A204.1 (cell line): ENCODE measurements at regions not wholly inside any gene's neighbourhood (a gene's known extent, or its start where the extent isn't known, plus 50 kb on each side); places are given as distances from the start of the nearest gene placed in this dataset.
A peak's percentile ranks its signal among the peaks of the same experiment; 100 is the strongest.
"Not testable (repeated sequence)": the region's sequence is repeated elsewhere in the genome, so short reads cannot be mapped to it uniquely, and the experiment has no call there.

ENCODE experiments used
- FAIRE-seq: peaks from 2 replicates; lab custom pipeline; 2012; peaks lifted over from hg19 to GRCh38; lab: Jason Lieb, UNC

DNA sequence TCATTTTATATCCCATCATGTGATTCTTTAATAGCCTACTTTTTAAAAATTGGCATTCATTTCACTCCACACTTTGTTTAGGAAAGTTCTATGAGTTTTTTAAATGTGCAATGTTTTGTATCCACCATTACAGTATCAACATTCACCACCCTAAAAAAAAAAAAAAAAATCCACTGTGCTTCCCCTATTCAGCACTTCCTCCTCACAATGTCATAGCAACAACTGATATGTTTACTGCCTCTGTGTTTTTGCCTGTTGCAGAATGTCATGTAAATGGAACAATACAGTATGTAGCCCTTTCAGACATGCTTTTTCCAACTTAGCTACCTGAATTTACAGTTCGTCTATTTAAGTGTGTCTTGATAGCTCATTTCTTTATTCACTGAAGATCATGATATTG lies 754.2 kb downstream of the FAM181B start:
- FAIRE-seq, result no peak

DNA sequence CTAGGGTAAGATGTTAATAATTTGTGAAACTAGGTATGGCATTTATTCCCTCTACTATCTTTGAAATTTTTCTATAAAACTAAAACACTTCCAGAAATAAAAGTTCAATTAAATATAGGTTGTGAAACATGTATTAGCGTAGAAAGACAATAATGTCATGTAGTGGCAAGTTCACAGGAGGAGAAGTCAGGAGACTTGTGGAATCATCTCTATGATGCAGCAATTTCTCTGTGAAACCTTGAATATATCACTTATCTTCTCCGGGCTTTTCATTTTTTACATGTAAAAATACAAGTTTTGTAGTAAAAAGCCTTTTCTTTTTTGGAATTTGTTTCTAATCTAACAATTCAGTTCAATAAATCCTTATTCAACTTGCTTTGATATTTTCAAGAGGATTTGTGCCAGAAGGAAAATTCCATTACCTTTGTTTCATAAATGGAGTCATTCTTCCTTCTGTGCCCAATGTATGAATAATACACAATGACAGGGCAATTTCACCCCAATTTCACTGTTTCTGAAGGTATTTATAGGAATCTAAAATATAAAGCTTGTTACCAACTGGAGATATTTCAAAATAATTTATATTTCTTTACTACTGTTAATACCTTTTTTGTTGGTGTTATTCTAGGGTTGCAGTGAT lies 758.3 kb downstream of the FAM181B start:
- FAIRE-seq, result no peak

DNA sequence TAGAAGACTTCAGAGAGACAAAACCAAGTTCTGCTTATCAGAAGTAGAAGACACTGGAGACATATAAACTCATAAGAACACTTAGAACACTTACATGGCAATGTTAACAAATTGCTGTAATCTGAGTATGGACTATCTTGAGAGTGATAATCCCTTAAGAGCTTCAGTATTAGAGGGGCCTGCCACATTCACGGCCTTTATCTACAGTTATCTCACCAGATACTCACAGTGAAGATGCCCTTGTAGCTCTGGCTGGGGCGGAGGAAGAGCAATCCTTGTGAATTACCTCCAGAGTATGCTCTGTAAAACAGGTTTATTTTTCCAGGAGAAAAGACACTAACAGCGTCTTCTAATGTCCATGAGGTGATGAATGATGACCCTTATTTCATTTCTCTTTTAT lies 762.8 kb downstream of the FAM181B start:
- FAIRE-seq, result no peak

DNA sequence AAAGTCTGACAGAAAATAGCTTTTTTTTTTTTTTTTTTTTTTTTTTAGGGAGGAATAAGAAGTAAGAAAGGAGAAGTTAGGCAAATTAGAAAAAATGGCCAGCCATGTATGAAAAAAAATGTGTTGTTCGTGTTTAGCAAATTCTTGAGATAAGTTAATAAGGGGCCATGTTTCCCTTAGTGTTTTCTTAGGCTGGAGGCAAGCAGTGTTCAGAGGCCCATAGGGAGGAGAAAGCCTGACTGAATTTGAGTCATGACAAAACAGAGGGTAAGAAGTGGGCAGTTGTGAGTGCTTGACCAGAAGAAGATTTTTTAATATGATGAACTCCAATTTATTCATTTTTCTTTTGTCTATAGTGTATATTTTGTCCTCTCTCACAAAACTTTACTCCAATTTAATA lies 766.4 kb downstream of the FAM181B start:
- no peak for FAIRE-seq

DNA sequence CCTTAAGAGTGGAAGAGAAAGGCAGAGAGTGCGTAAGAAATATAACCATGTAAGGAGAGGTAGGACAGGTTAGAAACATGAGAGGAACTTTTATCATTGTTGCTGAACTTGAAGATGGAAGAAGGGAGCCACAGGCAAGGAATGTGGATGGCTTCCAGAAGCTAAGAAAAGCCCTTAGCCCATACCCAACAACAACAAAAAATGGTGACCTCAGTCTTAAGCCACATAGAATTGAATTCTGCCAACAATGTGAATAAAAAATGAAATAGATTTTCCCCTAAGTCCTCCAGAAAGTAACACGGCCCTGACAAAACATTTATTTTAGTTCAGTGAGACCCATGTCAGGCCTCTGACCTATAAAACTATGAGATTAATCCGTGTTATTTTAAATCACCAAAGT lies 767.3 kb downstream of the FAM181B start:
- FAIRE-seq, result no peak

DNA sequence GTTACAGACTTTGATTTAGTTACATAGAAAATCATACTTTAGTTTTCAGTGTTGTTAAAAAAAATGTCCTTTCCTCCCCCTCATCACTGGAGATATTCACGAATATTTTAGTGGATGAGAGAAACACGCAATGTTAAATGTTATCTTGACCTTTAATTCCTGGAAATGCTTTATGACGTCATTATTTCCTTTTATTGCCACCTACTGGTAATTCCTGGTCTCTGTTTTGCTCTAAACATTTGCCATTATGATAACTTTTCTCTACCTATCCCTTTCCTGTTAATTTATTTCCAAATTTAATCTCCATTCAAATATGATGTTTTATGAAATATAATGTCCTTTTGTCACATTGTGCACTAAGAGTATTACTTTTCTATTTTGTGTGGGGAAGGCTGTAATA lies 770.6 kb downstream of the FAM181B start:
- FAIRE-seq, result no peak

DNA sequence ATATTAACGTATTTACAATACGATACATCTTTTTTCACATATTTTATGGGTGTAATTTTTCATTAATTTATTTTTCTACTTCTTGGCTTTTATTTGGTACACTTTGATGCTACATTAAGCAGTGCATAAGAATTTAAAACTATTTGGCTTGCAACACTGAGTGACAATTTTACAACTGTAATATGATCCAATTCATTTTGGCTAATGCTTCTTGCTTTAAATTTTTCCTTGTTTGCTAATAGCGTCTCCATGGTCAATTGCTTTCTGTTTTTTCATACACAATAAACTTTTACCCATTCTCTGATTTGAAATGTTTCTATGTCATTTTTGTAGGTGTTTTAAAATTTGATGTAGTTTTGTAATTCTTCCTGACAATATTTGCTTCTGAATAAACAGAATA lies 773.2 kb downstream of the FAM181B start:
- no peak for FAIRE-seq

DNA sequence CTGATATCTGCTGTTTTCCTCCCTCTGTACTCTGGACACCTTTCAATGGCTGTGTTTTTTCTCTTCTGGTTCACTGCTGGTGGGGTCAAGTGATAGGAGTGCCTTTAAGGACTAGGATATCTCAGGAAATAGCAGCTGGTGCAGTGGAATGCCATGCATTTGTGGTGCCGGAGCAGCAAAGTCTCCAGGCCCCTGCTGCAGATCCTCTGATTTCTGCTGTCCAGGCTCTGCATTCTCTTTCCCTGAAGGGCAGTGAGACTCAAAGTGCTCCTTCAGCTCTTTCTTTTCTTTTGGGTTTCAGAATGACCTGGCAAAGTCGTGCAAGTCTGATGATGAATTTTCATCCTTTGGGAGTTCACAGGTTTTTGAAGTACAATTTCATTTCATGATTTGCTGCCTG lies 774.3 kb downstream of the FAM181B start:
- FAIRE-seq, result no peak

DNA sequence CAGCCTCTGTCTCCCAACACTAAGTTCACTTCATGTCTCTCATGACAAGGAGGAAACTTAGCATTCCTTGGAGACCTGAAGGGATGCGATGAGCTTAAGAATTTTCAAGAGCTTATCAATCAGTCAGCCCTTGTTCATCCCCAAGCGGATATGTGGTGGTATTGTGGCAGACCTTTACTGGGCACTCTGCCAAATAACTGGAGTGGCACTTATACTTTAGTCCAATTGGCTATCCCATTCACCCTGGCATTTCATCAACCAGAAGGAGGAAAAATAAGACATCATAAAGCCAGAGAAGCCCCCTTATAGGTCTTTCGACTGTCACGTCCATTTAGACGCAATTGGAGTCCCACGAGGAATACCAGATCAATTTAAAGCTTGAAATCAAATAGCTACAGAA lies 779.4 kb downstream of the FAM181B start:
- FAIRE-seq, result not testable (repeated sequence)

DNA sequence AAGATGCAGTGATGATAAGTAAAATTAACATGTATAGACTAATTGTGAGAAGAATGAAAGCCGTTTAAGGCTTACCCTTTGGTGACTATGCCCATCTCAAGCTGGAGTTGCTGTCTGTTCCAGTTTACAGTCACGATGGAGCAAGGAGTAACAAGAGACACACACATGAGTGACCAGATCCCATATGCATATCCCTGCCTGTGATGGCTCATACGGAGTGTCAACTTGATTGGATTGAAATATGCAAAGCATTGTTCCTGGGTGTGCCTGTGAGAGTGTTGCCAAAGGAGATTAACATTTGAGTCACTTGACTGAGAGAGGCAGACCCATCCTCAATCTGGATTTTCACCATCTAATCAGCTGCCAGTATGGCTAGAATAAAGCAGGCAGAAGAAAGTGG lies 786.8 kb downstream of the FAM181B start:
- no peak for FAIRE-seq

DNA sequence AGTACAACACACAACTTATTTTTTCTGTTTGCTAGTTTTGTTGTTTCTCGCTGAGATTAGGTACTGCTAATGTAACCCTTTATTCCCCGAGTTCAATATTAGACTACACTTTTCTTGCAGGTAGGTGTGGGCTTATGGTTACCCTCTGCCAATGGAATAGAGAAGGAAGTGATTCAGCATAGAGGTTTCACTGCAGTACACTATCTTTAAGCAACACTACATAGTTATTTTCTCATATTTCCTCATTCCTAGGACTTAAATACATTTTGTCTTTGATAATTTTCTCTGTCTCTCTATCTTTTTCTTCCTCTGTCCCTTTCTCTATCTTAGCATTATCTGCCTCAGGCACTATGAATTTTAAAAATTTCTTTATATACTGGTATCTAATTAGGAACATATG lies 791.0 kb downstream of the FAM181B start:
- no peak for FAIRE-seq

DNA sequence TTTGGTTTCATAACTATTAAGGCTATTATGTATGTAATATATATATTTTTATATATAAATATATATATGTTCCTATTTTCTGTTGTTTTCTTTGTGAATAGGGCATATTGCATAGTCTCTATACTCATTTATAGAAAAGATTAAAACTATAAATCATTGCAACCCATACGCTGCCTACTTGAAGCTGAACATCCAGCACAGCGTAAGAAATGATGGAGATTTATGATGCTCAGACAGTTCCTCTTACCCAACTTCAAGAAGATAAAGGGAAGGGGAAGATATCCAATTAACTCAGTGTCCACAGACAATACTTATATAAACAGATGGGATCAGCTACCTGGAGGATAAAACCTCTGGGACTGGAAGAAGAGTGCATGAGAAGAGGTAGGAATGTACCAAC lies 791.7 kb downstream of the FAM181B start:
- peak; percentile 35 for FAIRE-seq

DNA sequence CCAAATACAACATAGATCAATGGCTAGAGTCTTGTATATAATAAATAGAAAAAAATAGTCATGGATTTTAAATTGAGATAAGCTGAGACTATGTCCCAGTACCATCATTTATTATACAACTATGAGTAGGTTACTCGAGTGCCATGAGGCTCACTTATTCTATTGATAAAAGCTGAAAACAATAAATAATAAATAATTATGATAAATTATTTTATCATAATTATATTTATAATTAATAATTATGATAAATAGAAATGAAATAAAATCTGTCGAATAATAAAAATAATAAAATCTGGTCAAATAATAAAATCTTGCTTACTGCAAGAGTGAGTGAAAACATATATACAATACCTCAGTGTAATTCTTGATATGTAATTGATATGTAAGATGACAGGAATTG lies 801.4 kb downstream of the FAM181B start:
- FAIRE-seq, result peak; percentile 57

DNA sequence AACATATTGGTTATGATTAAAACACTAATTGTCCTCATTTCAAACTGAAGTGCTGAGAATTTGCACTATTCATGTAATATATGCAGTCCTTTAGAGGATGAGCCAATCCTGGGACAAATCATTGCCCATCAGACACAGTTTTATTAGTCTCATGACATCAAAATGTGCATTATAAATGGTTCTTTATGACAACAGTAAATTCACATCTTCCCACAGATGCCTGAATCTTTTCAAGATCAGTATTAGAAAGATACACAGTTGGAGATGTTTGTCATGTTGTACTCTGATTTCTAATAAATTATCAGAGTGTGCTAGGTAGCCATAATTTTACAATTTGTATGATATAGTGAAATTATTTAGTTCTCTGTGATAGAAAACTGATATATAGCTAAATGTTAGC lies 813.5 kb downstream of the FAM181B start:
- FAIRE-seq, result no peak

DNA sequence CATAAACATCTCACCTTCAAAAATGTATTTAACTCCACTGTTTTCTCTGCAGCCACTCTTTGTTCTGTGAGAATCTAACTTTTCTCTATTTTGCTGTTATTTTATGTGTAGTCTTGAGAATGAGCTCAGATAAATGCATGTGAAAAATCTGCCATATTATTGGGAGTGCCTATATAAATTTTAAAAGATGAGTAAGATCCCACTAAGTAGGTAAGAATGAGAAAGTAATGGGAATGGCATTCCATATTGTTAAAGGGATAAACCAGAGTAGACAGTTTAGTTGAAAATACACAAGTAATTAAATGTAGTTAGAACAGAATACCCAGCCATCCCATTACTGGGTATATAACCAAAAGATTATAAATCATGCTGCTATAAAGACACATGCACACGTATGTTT lies 817.2 kb downstream of the FAM181B start:
- FAIRE-seq, result no peak

DNA sequence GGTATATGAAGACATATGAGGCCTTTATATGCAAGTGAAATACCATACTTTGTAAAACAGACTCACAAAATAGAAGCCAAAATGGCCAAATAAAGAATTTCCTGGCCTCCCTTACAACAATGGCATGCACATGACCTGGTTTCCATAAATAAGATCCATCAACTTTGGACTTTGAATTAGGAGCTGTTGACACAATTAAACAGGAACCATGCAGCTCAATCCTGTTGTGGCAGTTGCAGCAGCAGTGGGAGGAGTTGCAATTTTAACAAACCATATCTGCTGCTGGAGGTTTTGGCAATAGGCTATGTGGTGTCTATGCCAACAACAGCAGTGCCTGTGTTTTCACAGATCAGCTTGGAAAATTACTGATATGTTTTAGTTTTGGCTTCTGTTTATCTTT lies 818.6 kb downstream of the FAM181B start:
- no peak for FAIRE-seq

DNA sequence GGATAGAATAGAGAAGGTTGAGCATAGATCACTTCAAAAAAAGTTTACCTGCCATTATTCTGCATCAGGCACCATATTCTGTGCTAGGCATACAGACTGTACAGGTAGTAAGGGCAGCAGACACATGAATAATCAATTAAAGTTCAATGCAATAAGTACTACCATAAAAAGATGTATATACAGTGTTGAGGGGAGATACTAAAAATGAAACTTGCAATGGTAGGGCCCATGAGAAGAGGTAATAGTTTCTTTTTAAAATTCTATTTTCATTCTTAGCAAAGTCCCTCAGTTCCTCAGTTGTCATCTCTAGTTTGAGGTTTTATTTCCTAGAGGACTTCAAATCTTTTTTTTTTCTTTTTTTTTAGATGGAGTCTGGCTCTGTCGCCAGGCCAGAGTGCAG lies 819.9 kb downstream of the FAM181B start:
- no peak for FAIRE-seq

DNA sequence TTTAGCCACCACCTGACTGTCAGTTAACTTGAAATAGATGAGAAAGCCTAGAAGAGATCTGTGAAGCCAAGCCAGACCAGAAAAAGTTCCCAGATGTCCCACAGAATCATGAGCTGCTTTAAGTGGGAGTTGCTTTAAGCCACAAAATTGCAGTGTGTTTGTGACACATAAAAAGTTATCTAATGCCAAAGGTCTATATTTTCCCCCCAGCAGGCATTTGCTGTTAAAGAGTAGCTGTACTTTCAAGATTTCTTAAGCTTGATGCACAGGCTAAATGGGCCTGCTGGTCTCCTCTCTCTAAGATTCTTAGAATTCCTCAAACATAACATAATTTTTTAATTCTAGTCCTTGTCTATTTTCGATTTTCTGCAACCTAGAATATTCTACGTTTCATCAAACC lies 825.7 kb downstream of the FAM181B start:
- FAIRE-seq, result no peak

DNA sequence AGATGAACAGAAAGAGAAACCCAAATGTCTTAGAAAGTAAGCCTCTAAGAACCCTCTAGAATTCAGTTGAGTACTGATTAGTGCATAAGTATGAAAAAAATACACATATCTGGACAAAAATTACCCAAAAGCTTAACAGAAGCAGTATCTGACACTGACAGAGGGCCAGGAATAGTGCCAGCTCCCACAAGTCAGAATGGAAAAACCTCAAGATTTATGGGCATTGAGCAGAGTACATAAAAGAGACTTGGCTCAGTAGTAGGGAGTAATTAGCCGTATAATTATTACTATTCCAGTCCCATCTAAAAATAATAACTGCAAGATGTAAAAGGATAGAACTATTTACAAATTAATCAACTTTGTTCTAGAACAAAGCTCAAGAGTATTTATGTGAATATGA lies 834.5 kb downstream of the FAM181B start:
- no peak for FAIRE-seq

DNA sequence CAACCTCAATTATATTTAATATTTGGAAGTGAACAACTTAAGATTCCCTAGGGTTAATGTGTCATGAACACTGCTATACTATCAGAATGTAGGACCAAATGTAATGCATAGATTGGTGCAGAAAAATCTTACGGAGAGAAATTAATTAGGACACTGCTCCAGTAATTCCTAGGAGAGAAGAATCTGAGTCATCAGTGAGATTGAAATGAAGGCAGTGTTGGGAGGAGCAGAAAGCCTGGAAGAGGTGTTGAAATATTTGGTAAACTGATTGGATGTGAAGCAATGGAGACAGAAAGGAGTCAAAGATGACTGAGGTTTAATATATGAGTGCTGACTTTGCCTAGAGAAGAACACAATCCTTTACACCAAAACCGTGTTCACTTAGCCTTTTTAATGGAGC lies 836.0 kb downstream of the FAM181B start:
- FAIRE-seq, result no peak

DNA sequence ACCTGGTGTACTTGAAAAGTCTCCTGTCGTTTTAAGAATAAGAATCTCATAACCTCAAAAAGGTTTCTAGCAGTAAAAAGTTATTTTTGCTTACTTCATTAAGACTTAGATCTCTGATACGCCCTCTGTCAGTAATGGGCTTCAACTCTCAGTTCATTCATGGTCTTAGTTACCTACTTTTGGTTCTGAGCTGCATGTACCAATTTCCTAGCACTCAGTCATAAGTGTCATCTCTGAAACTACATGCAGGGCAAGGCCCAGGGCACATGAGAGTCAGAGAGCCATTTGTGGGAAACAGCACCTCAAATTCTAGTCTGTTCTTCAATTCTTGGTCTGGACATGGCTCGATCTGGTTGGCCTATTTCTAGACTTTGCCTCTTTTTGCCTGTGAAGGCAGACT lies 838.4 kb downstream of the FAM181B start:
- no peak for FAIRE-seq

DNA sequence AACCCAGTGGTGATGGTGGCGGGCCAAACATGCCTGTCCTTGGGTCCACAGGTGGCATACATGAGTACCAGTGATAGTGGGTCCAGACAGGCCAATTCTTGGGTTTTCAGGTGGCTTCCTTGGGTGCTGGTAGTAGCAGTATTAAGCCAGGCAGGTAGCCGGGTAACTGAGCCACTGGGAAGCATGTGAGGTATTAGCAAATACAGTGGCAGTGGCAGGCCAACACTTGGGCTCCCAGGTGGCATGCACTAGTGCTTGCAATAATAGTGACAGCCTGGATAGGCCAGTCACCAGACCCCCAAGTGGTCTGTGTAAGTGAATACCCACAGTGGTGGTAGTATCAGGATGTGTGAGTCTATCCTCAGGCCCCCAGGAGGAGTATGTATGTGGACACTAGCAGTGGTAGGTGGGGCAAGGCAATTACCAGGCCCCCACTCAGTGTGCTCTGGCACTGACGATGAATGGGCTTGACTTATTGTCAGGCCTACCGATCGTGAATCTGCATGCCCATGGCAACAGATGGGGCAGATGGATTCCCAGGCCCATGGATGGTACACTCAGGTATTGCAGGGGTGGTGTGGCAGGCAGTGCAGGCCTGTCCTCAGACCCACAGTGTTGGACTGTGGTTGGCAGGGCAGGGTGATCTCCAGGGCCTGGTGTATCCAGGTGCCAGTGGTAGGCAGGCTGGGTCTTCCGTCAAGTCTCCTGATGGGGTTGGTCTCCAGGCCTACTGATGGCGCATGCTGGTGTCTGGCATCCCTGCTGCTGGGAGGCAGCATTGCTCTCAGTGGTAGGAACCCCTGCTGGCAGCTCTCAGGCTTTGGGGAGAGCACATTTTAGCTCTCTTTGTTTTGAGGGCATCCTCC lies 840.7 kb downstream of the FAM181B start:
- FAIRE-seq, result no peak

DNA sequence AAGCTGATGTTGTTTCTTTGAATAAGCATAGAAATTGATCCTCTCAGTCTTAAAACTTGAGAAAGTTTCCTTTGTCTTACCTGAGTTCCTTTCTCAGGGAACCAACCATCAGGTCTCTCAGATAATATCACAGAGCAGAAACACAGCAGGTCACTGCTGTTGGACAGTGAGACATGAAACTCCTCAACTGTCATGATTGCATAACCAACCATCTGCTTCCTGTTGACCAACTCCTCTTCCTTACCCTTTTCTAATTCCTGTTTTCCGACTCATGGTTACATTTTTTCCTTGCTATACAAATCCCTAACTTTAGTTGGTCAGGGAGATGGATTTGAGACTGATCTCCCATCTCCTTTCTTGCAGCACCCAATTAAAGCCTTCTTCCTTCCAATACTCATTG lies 845.3 kb downstream of the FAM181B start:
- no peak for FAIRE-seq

DNA sequence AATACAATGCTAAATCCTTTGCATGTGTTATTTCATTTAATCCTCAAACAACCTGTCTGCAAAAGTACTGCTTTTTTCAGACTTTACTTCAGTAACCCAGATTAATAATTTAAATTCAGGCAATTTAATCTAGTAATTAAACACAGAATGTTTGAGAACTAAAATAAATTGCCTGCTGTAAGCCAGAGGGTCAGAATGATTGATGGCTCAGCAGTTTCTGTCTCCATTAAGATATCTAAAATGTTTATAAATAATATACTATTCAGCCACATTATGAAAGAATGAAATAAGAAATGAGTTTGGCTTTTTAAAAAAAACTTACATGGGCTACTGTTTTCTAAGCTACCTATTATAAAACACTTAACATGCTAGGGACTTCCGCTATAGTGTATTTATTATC lies 846.0 kb downstream of the FAM181B start:
- no peak for FAIRE-seq
